Caco-2 (cell line): ENCODE measurements at regions not wholly inside any gene's neighbourhood (a gene's known extent, or its start where the extent isn't known, plus 50 kb on each side); places are given as distances from the start of the nearest gene placed in this dataset.
"Not testable (repeated sequence)": the region's sequence is repeated elsewhere in the genome, so short reads cannot be mapped to it uniquely, and the experiment has no call there.

ENCODE experiments used
- BruUV-seq: library from RNA; stranded (reverse); fragments of 400-500 nt; replicated peaks from 2 replicates; lab custom pipeline; 2021; lab: Mats Ljungman, UMichigan
- CTCF ChIA-PET: fragments of 300-600 bp; sonication (Branson Sonifier 250); formaldehyde crosslinking; loops from one replicate; lab custom pipeline; 2022; ENCODE audit warnings: antibody characterized with exemption; lab: Charles Lee
- POLR2A ChIA-PET: fragments of 300-600 bp; sonication (Branson Sonifier 250); formaldehyde crosslinking; loops from one replicate; lab custom pipeline; 2022; ENCODE audit warnings: antibody characterized with exemption; lab: Charles Lee
- DNase-seq, 2 experiments: peaks; one replicate each; pipeline versions ENCODE4 v3.0.0 to v3.0.0-alpha.2; 2020 to 2022
- H3K27me3 ChIP-seq: replicated peaks from 2 replicates; pipeline ENCODE4 v1.6.0; 2011; ENCODE audit warnings: low read length; ENCODE audit not compliant: control insufficient read depth, insufficient read depth
- H3K36me3 ChIP-seq: 2 replicates; pipeline ENCODE4 v1.5.1; 2011; ENCODE audit warnings: low read length; ENCODE audit not compliant: control insufficient read depth, insufficient read depth
- H3K4me1 ChIP-seq: fragments of 250-450 bp; sonication (Bioruptor Pico); 2 replicates; pipeline ENCODE4 v1.5.1; 2020; ENCODE audit warnings: mild to moderate bottlenecking
- H3K4me3 ChIP-seq: 2 replicates; pipeline ENCODE4 v1.5.1; 2011; ENCODE audit warnings: low read depth, mild to moderate bottlenecking, control low read depth, low read length
- H3K9me3 ChIP-seq: fragments of 250-450 bp; sonication (Bioruptor Pico); 2 replicates; pipeline ENCODE4 v1.5.1; 2020; ENCODE audit warnings: mild to moderate bottlenecking, moderate library complexity
- H3K27ac Mint-ChIP-seq: one replicate; pipeline ENCODE4 v1.8.0; 2022; ENCODE audit warnings: mixed read lengths; ENCODE audit not compliant: unreplicated experiment
- H3K27me3 Mint-ChIP-seq: one replicate; pipeline ENCODE4 v1.8.0; 2022; ENCODE audit warnings: mixed read lengths; ENCODE audit not compliant: insufficient read depth, unreplicated experiment
- H3K36me3 Mint-ChIP-seq: one replicate; pipeline ENCODE4 v1.8.0; 2022; ENCODE audit warnings: mild to moderate bottlenecking, mixed read lengths; ENCODE audit not compliant: insufficient read depth, unreplicated experiment
- H3K4me1 Mint-ChIP-seq: one replicate; pipeline ENCODE4 v1.8.0; 2022; ENCODE audit warnings: low read depth, mixed read lengths; ENCODE audit not compliant: unreplicated experiment
- H3K4me3 Mint-ChIP-seq: one replicate; pipeline ENCODE4 v1.8.0; 2022; ENCODE audit warnings: mild to moderate bottlenecking, moderate library complexity, mixed read lengths; ENCODE audit not compliant: unreplicated experiment
- H3K9me3 Mint-ChIP-seq: one replicate; pipeline ENCODE4 v1.8.0; 2022; ENCODE audit warnings: mixed read lengths; ENCODE audit not compliant: unreplicated experiment
- intact Hi-C: fragments of 100-400 bp; cut with micrococcal nuclease; formaldehyde crosslinking; loops from one replicate; pipeline ENCODE4 v1.10.0; 2022; ENCODE audit not compliant: unreplicated experiment
- TF ChIP-seq, protein P1 (sequence below), 2 experiments: fragments of 200-600 bp in 1 of 2; IDR thresholded peaks; 1 replicate in 1 of 2; 2 replicates in 1 of 2; pipeline versions ENCODE4 v1.5.1 to v1.8.0; 2011 to 2022; ENCODE audit warnings: antibody characterized with exemption in 1 of 2, control low read depth in 1 of 2, inconsistent platforms in 1 of 2, low read depth in 1 of 2, low read length in 1 of 2, mild to moderate bottlenecking in 1 of 2, moderate library complexity in 1 of 2; ENCODE audit not compliant: insufficient read depth in 1 of 2, severe bottlenecking in 1 of 2, unreplicated experiment in 1 of 2

DNA sequence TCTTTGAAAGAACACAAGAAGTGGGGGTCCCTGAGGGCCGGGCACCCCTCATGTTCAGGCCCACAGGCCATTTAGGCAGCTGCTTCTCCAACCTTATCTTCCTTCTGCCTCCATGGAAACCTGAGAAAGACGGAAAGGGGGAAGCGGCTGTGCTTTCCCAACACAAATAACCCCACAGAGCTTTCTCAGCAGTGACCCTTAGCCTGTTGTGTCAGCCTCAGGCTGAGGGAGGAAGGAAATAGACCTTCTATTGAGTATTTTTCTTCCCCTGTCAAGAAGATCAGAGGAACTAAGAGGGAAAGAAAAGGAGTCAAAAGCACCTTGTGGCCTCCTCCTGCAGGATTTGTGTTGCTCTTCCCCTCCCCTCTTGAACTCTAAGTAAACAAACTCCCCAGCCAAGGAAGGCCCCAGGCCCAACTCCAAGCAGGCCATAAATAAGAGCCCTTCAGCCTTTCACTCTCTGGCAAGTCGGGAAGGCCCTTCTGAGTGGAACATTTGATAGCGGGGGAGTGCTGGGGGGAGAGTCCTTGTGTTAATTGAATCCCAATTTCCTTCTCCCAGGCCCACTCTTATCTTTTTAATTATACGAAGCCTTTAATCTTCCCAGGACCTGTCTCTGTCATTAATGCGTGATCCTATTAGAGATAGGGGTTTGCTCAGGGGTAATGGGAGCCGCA, 76.8 kb upstream of the PAX8 start:
- H3K27me3 ChIP-seq, H3K4me1 Mint-ChIP-seq, H3K27me3 Mint-ChIP-seq, DNase-seq, BruUV-seq, H3K4me1 ChIP-seq, CTCF ChIA-PET, H3K9me3 ChIP-seq, H3K36me3 ChIP-seq, intact Hi-C loops, H3K4me3 Mint-ChIP-seq, H3K4me3 ChIP-seq, H3K36me3 Mint-ChIP-seq, POLR2A ChIA-PET, H3K9me3 Mint-ChIP-seq: not testable (repeated sequence)
- H3K27ac Mint-ChIP-seq, result peak overlapping the region; percentile 42

DNA sequence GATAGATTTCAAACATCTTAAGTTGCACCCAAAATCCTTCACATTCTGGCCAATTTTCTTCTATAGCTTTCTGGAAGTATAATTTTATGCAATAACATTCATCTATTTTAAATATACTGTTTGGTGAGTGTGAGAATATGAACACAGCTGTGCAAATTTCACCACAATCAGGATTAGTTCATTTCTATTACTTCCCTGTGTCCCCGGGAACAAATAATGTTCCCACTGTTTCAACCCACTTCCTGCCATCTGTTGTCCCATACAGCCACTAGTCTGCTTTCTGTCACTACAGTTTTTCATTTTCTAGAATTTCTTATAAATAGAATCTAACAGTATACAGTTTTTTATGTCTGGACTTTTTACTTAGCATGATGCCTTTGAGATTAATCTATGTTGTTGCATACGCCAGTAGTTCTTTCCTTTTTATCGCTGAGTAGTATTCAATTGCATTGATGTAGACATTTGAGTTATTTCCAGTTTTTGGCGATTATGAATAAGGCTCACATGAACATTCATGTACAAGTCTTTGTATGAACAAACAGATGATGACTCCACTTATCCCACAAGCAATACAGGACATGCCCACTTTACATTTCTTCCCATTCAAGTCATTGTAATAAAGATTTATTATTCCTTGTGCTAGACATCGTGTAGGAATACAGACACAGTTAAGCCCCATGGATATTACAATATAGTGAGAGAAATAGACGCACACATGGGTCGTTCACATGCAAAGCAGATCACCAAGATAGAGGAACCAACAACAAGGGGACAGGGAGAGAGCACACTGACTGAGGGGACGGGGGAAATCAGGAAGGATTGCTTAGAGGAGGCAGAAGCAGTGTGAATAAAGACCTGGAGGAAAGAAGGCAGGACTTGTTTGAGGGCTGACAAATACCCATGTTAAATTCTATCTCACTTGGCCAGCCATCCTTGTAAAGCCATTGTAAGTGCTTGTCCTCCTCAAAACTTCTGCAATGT, 72.9 kb upstream of the PAX8 start:
- CTCF ChIA-PET, result no interaction called here

DNA sequence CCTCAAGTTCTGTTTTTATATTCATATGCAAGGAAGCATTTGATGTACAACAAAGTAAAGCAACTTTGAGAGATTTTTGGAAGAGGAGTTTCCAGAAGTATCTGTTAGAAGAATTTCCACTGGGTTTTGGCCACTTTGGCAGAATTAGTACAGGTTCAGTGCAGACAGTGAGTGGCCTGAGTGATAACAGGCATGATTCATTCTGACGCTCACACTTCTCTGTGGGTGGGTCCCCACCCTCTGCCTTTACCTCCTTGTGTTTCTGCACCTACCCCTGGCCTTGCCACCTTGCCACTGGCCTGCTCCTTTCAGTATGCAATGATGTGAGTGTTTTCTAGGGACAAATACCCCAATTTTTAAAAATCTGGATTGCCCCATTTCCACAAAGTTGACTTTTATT, 65.1 kb upstream of the PAX8 start:
- H3K36me3 Mint-ChIP-seq, H3K4me1 Mint-ChIP-seq, H3K27me3 Mint-ChIP-seq, H3K9me3 Mint-ChIP-seq, CTCF ChIA-PET, H3K27ac Mint-ChIP-seq, BruUV-seq, H3K9me3 ChIP-seq, DNase-seq, POLR2A ChIA-PET, H3K4me3 ChIP-seq, H3K4me3 Mint-ChIP-seq, H3K4me1 ChIP-seq, H3K36me3 ChIP-seq, intact Hi-C loops, H3K27me3 ChIP-seq: not testable (repeated sequence)

More for the DNA sequence above, 72.9 kb upstream of the PAX8 start:
- H3K4me1 ChIP-seq, result peaks cover 7% of the 10 kb centered on the region; the same call in 1 of the 2 replicates
- Mint-ChIP-seq H3K4me3 (no peak overlapping the region), H3K36me3 (no peaks in the 10 kb centered on the region), H3K4me1 (no peaks in the 10 kb centered on the region), H3K27ac (no peak overlapping the region), H3K27me3 (no peaks in the 10 kb centered on the region), H3K9me3 (no peaks in the 10 kb centered on the region)
- no peaks in the 10 kb centered on the region for H3K9me3 ChIP-seq
- TF ChIP-seq, protein P1, sequence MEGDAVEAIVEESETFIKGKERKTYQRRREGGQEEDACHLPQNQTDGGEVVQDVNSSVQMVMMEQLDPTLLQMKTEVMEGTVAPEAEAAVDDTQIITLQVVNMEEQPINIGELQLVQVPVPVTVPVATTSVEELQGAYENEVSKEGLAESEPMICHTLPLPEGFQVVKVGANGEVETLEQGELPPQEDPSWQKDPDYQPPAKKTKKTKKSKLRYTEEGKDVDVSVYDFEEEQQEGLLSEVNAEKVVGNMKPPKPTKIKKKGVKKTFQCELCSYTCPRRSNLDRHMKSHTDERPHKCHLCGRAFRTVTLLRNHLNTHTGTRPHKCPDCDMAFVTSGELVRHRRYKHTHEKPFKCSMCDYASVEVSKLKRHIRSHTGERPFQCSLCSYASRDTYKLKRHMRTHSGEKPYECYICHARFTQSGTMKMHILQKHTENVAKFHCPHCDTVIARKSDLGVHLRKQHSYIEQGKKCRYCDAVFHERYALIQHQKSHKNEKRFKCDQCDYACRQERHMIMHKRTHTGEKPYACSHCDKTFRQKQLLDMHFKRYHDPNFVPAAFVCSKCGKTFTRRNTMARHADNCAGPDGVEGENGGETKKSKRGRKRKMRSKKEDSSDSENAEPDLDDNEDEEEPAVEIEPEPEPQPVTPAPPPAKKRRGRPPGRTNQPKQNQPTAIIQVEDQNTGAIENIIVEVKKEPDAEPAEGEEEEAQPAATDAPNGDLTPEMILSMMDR (IDR thresholded peaks at IDR 0.05; ENCODE audit: insufficient read depth in 1 of 2, low read depth in 1 of 2, low read length in 1 of 2, severe bottlenecking in 1 of 2, unreplicated experiment in 1 of 2), result no peak
- no TSS peak for BruUV-seq
- no peaks in the 10 kb centered on the region; the same call in 1 of the 2 replicates for H3K36me3 ChIP-seq
- intact Hi-C loops, result no loop called here
- H3K4me3 ChIP-seq, result no peak overlapping the region
- no peak for DNase-seq
- H3K27me3 ChIP-seq, result no peaks in the 10 kb centered on the region
- POLR2A ChIA-PET, result no interaction called here

DNA sequence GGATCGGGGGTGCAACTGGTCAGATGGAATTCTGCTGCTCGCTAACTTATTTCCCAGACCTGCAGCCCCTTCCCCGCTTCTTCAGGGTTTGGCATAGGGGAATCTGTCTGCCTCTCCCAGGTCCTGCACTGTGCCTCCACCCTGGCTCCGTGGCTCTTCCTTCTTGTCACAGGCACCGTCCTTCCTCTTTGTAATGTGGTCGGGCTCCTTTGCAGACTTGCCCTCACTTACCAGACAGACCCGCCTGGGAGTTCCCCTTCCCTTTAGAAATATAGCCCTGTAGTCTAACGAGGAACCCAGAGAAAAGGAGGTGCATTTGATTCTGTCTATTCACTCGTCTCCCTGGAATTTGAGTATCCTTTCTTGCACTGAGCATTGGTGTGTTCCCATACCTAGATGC, 63.9 kb upstream of the PAX8 start:
- H3K27me3 Mint-ChIP-seq, result no peaks in the 10 kb centered on the region
- no peak for DNase-seq
- TF ChIP-seq, protein P1 (IDR thresholded peaks at IDR 0.05; ENCODE audit: insufficient read depth in 1 of 2, low read depth in 1 of 2, low read length in 1 of 2, severe bottlenecking in 1 of 2, unreplicated experiment in 1 of 2), result no peak
- BruUV-seq, result no TSS peak
- intact Hi-C loops, result no loop called here
- H3K4me1 Mint-ChIP-seq, result peaks cover 4% of the 10 kb centered on the region
- ChIA-PET POLR2A (no interaction called here), CTCF (interaction anchor here (0.7 kb wide), 1 partner anchor 59 kb away, joined by 3 read pairs; no protein-coding TSS in a partner anchor)
- no peak overlapping the region for H3K27ac Mint-ChIP-seq
- no peak overlapping the region for H3K4me3 ChIP-seq
- H3K9me3 Mint-ChIP-seq, result no peaks in the 10 kb centered on the region
- no peaks in the 10 kb centered on the region for H3K9me3 ChIP-seq
- no peaks in the 10 kb centered on the region for H3K27me3 ChIP-seq
- H3K4me3 Mint-ChIP-seq, result no peak overlapping the region
- H3K36me3 ChIP-seq, result no peaks in the 10 kb centered on the region
- no peaks in the 10 kb centered on the region for H3K36me3 Mint-ChIP-seq
- peaks cover 9% of the 10 kb centered on the region for H3K4me1 ChIP-seq

DNA sequence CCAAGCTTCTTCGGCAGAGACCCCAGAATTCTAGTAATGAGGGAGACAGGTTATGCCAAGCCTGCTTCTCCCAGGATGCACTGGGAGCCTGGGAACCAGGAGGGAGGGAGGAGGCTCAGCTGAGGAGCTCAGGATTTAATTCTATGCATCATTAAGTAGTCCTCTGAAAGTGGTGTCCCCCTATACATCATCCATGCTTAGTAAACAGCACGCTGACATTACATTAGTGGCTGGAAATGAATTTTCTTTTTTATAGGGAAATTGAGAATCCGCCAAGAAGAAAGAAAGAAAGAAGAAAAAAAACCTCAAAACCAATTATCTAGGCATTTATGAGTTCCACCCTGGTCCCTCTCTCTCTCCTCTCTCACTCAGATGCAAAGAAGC, 63.1 kb upstream of the PAX8 start:
- H3K4me1 Mint-ChIP-seq, DNase-seq, POLR2A ChIA-PET, H3K27ac Mint-ChIP-seq, H3K9me3 ChIP-seq, BruUV-seq, H3K9me3 Mint-ChIP-seq, H3K4me3 Mint-ChIP-seq, intact Hi-C loops, H3K4me1 ChIP-seq, H3K36me3 Mint-ChIP-seq, H3K27me3 Mint-ChIP-seq, H3K27me3 ChIP-seq, H3K4me3 ChIP-seq, H3K36me3 ChIP-seq, CTCF ChIA-PET: not testable (repeated sequence)
